Medulla oblongata (tissue), 1 donor: ENCODE measurements at regions not wholly inside any gene's neighbourhood (a gene's known extent, or its start where the extent isn't known, plus 50 kb on each side); places are given as distances from the start of the nearest gene placed in this dataset.

Experiments used
- DNase-seq: peaks from one replicate; pipeline ENCODE4 v3.0.0-alpha.2; 2015; ENCODE audit errors: extremely low spot score

- no peak for DNase-seq
Measured at GRCh38 chr5:125554355-125554754, 807.9 kb upstream of the ZNF608 start.

DNA sequence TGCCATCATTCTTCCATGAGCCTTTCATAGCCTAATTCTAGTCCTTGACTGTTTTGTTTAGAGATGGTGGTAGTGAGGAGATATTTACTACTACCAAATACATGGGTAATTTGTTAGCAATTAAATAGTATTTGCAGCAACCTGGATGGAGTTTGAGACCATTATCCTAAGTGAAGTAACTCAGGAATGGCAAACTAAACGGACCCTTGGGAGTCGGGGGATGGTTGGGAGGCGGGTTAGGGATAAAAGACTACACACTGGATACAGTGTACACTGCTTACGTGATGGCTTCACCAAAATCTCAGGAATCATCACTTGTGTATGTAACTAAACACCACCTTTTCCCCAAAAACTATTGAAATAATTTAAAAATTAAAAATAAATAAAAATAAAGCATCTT lies 809.2 kb upstream of the ZNF608 start:
- no peak for DNase-seq

DNA sequence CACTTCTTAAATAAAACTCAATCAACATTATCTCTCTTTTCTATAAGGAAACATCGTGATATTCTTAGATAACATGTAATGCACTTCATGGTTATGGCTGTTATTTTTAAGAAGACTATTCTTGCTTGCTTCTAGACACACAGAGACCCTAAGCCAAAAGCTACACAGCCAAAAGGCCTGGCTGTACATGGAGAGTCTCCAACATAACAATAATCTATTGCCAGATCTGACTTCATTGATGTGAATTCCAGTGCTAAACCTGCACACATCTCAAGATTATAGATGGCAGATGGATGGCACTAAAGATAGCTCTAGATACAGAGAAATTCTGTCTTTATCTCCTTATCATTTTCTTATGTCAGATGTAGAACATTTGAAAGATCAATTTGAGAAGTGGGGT lies 811.6 kb upstream of the ZNF608 start:
- DNase-seq, result no peak

GRCh38 chr5:125558466-125558865 lies 812.0 kb upstream of the ZNF608 start:
- DNase-seq, result no peak

DNA sequence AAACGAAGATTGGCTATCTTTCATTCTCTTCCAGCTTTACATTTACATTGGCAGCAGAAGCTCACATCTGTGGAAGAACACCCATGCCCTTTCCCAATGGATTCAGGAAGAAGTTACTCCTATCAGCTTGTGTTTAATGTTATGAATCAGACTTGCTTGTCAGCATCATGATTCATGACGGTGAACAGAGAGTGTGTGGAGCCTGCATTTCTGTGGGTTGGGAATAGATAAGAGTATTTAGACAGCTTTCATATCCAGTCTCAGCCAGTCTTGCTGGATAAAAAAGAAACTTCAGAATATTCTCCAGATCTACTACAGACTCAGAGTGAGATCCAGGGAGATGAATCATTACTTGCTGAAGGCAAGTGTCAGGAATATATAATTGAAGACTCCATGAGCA lies 812.9 kb upstream of the ZNF608 start:
- DNase-seq, result no peak

- no peak for DNase-seq
Measured at GRCh38 chr5:125560476-125561225, 814.2 kb upstream of the ZNF608 start.

DNA sequence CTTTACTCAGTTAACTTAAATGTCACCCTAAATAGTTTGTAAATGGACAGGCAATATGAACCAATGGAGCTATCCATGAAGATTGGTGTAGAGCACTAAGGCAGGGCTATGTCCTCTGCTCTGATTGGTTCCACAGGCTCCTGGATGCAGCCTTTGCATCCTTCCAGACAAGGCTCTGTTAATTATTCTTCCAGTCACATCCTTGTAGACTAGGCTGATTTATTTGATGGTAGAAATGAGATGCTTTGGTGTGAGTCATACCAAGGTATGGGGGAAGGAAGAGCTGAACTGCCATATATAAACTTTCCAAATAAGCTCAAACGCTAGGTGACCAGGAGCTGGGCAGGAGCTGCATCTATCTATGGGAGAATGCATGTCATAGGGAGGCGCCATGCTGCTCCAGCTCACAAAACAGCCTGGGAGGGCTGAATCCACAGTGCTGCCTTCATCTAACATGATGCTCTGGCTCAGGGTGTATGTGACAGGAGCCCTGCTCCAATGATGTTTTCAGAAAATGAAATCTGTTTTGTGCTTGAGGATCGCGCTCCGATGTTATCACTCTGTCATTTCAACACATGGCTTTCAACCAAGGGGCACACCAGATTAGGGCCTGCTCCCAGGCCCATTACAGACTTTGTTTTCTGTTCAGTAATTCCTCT lies 818.0 kb upstream of the ZNF608 start:
- no peak for DNase-seq

DNA sequence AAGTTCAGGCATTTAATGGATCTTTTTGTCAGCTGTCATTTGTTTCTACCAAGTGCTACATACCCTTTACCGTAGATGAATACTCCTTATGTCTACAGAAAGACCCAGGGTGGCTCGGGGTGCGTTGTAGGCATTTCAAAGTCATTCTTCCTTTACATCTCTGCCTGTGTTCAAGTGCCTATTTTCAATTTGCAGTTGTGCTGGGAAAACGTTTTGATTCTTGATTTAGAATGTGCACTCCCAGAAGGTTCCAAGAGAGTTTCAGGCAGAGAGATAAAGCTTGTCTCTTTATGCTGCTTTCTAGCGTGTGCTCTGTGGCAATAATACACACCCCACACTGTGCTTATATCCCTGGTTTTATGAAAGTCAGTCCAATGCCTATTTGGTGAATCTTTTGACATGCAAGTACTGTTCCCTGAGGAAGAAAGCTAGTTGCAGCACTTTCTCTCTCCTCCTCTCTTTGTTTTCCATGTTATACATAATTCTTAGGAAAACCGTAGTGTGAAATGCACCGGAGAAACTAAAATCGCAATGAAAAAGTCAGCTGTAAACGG lies 828.1 kb upstream of the ZNF608 start:
- DNase-seq, result peak; percentile 41

DNA sequence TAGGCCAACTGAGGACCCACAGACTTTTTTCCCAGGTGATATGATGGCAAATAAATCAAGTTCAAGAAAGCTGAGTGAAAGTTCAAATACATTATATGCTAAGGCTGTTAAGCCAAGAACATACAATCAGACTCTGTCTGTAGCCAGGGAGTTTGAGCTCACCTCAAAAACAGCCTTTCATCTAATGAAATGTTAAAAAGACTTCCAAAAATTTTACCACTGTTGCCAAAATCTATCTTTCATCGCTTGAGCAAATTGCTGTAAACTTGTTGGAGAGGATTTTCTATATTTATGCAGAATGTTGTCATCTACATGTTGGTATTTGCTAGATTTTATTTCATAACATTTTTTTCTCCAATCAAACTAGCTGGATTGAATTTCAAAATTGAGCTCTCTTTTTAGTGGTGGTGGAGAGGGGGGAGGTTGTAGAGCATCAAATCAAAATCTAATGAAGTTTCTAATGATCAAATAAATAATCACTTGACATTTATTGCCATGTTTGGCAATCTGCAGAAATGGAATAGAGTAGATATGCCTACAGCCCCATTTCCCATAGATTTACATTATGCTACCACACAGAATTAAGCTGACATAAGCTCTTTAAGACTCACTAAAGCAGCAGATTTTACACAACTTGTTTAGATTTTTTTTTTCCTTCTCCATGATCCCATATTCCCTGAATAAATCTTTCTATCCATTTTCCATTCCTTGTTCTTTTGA lies 828.9 kb upstream of the ZNF608 start:
- DNase-seq, result no peak

DNA sequence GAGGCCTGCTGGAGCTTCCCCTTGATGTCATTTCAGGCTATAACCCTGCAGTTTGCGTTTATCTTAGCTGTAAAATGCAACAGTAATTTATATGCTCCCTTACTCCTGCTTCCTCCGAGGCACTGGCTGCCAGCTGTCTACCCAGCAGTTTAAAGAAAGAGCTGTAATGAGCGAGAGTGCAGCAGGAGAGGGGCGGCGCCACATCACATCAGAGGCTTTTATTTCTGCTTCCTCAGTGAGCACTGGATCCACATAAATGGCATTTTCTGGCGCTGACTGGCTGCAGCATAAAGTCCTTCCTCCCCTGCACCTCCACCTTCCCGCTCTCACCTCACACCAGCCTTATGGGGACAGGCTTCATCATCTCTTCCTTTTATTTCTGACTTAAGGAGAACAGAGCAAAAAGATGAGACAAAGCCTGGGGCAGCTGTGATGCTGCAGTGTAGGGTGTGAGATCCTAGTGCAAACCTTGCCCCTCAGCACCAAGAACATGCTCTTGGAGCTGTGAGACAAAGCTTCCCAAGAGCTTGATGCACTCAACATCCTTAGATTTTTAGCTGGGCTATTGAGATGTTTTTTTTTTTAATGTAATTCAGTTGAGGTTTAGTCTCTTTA lies 829.6 kb upstream of the ZNF608 start:
- peak; percentile 74 for DNase-seq

GRCh38 chr5:125576822-125577221 lies 830.4 kb upstream of the ZNF608 start:
- DNase-seq, result no peak

DNA sequence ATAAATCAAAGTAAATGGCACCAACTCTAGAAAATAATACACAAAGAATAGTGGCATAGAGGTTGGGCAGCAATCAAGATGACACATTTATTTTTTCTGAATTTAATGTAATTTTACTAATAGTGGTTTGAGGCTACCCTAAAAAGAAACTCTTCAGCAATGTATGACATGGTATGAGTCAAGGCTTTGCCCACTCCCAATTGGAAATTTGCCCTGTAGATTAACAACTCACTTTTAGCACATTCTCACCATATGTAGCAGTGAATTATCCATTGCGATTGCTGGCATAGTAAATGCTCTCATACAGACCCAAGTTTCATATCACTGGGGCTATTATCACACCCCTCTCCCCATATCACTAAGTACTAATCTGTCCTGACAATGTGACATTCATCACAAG lies 832.1 kb upstream of the ZNF608 start:
- DNase-seq, result no peak

DNA sequence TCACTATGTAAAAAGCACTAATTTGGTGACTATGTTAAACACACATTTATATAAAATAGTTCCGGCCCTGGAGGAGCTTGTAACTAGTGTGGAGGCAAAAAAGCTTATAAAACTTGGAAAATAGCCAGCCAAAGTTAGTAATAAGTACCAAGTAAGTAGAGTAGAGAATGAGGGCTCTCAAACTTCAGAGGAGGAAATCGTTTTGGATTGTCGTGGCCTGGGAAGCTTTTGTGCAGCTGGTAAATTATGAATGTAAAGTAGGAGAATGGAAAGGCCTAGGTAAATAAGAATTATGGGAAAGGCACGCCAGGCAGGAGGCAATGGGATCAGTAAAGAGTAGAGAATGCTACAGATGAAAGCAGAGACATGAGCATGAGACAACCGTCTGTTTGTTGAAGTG lies 832.7 kb upstream of the ZNF608 start:
- DNase-seq, result no peak

DNA sequence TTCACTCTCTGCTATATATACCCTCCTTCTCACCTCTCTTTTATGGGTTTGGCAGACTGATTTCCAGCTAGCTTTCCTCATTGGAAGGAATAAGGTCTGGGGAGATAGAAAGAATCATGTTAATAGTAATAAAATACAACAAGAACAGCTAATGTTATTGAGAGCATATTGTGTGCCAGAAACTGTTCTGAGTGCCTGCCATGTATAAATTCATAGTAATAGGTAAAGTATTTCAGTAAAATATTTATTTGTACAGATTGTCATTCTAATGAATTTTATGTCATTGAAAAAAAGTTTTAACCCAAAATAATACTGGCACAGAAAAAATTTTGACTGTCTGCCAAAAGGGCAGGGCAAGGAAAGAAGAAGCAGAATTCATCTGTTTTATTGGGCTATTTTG lies 834.9 kb upstream of the ZNF608 start:
- DNase-seq, result no peak

GRCh38 chr5:125582352-125582751 lies 835.9 kb upstream of the ZNF608 start:
- DNase-seq, result no peak

DNA sequence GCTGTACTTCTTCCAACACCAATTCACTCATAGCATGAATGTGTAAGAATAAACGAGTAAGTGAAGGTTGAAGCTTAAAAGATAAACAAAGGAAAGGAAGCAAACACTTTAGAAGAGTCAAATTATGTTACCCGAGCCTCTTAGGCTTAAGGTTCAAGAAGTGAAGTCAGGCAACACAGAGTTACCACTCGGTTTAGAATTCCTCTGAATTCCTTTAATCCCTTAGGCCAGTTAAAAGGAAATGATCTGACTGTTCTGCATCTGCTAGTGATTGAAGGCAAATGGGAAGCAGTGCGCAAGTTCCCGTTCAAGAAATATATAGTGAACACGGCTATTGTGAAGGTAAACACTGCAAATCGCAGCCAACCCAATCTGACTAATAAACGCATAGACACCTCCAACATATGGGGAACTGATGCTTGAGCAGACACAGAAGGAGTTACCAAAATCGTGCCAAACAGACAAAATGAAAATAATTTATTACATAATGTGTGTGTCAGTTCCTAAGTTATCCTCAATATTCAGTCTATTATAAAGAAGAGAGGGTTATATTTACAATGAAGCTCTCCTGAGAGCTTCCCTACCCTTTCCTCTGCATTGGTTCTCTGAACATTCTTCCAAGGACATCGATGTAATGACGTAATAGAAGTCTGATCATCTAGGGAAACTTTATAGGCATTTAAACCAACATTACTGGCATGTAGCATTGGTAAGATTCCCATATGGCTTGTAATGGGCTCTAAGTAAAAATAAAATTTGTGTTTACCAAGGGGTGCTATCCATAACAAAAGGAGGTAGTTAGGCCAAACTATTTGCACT lies 837.1 kb upstream of the ZNF608 start:
- no peak for DNase-seq

DNA sequence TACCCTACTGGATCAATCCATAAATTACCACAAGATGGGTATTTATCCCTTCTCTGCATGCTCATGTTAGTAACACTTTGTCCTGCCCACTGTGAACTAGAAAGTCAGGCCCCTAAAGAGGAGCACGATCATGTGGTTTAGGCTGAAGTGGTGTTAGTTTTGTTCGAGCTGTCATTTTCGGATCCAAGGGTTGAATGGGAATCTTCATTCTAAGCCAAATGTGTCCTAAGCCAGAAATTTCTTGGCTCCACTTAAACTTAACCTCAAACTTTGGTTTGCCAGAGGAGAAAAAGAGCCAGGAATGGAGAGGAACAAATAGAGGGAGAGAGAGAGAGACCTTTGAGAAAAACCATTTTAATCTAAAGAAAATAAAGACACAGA lies 837.7 kb upstream of the ZNF608 start:
- DNase-seq, result peak; percentile 80

GRCh38 chr5:125587631-125588030 lies 835.6 kb upstream of the GRAMD2B start:
- no peak for DNase-seq

GRCh38 chr5:125592856-125593255 lies 830.4 kb upstream of the GRAMD2B start:
- DNase-seq, result no peak

DNA sequence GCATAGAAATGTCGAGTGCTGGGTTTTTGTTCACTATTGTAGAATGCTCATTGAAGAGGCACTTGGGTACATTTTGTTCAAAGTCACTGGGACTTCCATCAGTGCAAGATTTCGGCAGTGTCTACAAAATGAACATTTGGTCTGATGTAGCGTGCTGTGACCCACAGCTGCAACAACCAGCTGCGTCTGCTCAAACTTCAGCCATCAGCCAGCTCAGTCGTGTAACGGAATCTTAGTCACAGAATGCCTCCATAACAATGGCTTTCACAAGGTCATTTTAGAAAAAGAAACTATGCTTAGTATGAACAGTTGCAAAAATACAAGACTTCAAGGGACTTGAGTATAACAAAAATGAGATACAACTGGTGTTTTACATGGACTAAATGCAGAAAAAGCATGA lies 828.1 kb upstream of the GRAMD2B start:
- DNase-seq, result peak; percentile 63

DNA sequence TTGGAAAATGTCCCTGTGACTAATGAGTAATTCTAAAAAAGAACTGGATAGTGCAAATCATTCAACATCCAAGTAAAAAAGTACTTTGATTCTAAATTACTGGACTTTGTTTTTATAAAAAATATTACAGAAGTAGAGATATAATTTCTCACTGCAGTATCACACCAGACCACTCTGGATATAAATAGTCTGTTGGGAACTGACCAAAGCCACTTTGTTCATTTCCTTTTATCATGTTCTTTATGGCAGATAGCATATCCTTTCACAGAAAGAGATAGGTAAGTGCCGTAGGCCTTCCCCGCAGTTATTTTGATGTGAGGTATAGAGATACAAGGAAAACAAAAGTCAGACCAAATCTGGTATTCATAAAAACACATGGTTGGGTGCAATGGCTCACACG lies 827.4 kb upstream of the GRAMD2B start:
- DNase-seq, result no peak
